ENCODE measurements at regions not wholly inside any gene's neighbourhood (a gene's known extent, or its start where the extent isn't known, plus 50 kb on each side); places are given as distances from the start of the nearest gene placed in this dataset.

GRCh38 chr13:89831157-89831556 is 1516.3 kb upstream of the MIR17HG start:
- TF ChIP-seq, protein P1, sequence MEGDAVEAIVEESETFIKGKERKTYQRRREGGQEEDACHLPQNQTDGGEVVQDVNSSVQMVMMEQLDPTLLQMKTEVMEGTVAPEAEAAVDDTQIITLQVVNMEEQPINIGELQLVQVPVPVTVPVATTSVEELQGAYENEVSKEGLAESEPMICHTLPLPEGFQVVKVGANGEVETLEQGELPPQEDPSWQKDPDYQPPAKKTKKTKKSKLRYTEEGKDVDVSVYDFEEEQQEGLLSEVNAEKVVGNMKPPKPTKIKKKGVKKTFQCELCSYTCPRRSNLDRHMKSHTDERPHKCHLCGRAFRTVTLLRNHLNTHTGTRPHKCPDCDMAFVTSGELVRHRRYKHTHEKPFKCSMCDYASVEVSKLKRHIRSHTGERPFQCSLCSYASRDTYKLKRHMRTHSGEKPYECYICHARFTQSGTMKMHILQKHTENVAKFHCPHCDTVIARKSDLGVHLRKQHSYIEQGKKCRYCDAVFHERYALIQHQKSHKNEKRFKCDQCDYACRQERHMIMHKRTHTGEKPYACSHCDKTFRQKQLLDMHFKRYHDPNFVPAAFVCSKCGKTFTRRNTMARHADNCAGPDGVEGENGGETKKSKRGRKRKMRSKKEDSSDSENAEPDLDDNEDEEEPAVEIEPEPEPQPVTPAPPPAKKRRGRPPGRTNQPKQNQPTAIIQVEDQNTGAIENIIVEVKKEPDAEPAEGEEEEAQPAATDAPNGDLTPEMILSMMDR (IDR thresholded peaks at IDR 0.05; ENCODE audit: poor library complexity): no peak
- TF ChIP-seq EZH2 (IDR thresholded peaks at IDR 0.05; ENCODE audit: borderline replicate concordance): no peak
- no peak for TF ChIP-seq EZH2phosphoT487 (IDR thresholded peaks at IDR 0.05; ENCODE audit: low read depth, severe bottlenecking, unreplicated experiment)
